ENCODE measurements at regions not wholly inside any gene's neighbourhood (a gene's known extent, or its start where the extent isn't known, plus 50 kb on each side); places are given as distances from the start of the nearest gene placed in this dataset.
"Not testable (repeated sequence)": the region's sequence is repeated elsewhere in the genome, so short reads cannot be mapped to it uniquely, and the experiment has no call there.

DNA sequence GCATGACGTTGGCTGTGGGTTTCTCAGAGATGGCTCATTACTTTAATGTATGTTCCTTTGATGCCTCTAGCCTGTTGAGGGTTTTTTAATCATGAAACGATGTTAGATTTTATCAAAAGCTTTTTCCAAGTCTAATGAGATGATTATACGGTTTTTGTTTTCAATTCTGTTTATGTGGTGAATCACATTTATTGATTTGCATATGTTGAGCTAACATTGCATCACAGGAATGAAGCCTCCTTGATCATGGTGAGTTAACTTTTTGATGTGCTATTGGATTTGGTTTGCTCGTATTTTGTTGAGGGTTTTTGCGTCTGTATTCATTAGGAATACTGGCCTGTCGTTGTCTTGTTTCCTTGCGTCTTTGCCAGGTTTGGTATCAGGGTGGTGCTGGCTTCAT, 52.3 kb upstream of the PTPN12 start:
- DNase-seq: no peak

DNA sequence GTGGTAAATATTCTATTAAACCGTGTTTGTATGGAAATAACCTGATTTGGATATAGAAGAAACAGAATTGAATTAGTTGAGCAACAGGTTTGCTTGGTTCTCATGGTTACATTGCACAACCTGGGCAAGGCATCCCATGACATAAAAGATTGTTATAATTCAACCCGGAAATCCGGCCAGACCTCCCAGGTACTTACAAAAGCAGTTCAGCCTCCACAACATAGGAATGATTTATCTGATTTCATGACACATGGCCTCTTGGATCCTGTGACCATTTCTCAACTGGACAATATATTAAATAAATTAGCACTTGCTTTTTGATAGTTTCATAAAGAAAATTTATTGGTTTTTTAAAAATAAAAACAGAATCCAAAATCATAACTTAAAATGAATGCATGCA, 55.1 kb upstream of the PTPN12 start:
- no peak for DNase-seq

DNA sequence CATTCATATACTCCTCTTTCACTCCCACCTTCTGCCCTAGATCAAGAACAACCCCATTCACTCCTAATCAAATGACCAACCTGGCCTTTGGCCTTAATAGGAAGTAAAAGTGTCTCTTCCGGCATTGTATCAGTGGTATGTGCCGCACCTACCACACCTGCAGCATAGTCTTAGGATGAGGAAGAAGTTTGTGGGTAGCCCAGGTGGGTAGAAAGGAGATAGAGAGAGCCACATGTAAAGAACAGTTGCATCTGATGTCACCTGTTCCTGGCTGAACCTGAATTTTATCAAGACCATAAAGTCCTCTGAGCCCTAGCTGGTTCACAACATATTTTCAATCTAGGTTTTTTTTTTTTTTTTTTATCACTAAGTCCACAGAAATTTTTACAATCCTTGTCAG, 55.5 kb upstream of the PTPN12 start:
- no peak for DNase-seq

DNA sequence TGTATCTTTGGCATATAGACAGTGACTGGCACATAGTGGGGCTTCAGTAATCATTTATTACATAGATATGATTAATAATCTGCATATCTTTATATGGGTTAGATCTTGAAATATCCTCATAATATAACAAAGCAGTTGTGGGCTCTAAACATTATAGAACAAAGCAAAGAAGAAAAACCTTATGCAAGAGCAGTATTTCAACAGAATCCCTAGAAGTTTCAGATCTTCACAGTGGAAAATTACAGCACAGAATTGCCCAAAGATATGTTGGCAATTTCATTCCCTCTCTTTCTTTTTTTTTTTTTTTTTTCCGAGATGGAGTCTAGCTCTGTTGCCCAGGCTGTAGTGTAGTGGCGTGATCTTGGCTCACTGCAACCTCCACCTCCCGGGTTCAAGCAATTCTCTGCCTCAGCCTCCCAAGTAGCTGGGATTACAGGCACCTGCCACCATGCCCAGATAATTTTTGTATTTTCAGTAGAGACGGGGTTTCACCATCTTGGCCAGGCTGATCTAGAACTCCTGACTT, 56.9 kb upstream of the PTPN12 start:
- not testable (repeated sequence) for DNase-seq

DNA sequence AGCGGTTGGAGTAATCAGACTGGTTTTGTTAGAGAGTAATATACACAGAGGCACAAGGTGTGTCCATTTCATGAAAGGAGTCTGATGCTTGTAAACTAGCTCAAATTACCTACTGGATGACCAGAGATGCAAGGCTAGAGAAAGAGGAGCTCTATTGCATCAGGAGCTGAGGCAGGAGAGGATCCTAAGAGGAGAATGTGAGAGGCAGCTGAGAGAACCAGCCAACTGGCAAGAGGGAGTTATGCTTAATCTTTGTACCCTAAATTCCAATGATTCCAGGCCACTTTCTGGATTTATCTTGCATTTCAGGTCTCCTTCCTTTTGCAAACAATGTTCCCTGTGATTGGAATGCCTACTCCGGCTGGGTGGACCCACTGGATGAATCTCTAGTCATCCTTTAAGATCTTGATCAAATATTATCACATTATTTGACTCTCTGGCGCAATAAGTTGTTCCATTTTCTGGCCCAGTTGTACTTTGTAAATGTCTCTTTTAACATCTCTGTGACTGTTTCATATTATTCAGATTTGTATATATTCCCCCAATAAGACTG, 57.5 kb upstream of the PTPN12 start:
- no peak for DNase-seq

DNA sequence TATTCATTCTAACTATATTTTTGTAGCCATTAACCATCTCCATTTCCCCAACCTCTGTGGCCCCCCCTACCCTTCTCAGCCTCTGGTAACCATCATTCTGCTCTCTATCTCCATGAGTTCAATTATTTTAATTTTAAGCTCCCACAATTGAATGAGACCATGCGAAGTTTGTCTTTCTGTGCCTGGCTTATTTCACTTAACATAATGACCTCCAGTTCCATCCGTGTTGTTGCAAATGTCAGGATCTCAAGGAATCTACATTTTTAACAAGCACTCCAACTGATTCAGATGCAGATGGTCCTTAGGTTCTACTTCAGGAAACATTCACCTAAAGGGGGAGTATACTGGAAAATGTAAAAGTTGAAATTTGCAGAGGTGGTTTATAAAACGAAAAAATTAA, 60.2 kb upstream of the PTPN12 start:
- DNase-seq: no peak

DNA sequence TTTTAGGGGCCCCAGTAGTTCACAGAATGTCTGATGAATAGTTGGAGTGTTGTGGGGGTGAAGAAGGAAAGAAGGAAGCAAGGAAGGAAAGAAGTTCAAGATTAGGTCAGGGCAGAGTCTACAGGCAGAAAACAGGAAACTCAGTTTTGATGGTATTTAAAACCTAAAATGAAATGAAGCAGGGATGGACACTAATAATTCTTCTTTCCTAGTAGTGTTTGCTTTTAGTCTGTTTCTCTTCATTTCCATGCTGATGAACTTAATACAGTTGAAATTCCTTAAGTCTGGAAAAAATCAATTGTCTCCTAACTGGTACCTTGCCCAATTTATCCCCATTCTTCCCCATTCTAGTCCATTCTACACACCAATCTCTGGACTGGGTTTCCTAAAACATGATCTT, 59.0 kb upstream of the GSAP start:
- DNase-seq: no peak

DNA sequence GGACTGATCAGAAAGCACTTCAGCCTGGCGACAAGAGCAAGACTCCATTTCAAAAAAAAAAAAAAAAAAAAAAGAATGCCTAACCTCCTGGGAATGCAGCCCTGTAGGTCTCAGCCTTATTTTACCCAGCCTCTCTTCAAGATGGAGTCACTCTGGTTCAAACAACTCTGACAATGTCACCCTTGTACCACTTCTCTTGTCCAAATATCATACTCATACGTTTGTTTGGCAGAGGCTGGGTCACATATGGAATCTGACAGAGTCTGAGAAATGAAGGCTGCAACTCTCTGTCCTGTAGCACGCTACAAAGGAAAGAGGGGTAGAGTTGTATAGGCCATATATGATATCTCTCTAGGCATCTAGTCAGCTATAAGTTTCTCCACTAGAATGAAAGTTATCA, 58.6 kb upstream of the GSAP start:
- DNase-seq: no peak

DNA sequence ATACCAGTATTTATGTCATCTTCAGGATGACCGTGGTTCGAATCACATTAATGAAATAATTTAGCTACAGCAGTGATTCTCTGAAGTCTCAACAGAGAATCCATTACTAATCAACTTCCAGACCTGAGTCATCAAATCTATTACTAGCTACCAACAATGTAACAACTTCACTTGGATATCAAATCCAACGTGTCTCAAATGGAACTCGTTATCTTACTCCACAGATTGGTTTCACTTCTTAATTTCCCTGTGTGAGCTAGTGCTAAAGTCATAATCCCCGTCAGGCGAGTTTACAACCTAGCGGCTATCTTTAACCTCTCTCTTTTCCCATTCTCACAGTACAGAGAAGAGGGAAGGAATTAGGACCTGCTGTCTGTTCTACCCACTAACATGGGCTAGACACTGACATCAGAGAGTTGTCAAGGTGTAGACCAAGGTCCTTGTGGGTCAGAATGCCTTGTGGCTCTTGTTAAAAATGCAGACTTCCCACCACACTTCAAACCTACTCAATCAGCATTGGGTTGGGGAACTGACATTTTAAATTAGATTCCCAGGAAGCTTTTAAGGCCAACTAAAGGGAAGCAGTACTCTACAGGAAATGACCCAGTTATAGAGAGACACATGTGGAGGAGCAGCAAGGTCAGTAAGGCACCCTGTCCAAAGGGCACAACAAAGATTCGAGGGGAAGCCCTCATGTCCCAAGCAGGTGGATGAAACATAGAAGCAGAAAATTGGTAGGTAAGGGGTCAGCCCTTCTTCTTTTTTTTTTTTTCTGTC, 57.3 kb upstream of the GSAP start:
- DNase-seq: no peak

DNA sequence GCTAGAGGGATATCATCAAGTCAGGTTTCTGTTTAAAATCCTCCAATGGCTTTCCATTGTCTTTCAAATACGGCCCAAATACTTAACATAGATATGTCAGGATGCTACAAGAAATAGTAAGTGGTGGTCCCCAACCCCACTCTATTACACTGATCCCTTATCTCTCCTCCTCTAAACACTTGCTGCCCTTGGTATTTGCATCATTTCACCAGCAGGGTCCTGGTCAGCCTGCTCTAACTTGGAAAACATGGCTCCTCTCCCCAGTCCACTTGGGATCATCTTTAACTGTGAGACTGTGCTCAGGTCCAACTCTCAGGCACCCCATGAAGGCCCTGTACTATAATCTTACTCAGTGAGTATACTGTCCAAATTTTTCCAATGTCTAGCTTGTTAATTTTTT, 53.8 kb upstream of the GSAP start:
- DNase-seq: no peak

DNA sequence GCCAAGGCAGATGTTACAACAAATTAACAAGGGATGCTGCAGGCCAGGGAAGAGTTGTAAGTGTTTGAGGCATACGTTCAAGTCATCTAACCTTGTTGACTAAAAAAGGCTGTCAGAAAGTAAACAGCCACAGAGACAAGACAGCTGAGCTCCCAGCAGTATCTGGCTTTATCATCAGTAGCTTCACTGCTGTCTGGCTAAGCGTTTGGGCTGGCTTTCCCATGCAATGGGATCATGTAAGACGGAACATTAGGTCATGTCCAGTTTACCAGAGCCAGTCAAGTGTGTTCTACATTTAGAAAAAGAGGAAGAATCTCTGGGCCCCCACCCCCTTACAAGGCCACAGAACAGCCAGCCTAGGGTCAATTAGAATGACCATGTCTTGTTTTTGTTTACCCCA, 51.3 kb upstream of the GSAP start:
- DNase-seq: peak; percentile 13

DNA sequence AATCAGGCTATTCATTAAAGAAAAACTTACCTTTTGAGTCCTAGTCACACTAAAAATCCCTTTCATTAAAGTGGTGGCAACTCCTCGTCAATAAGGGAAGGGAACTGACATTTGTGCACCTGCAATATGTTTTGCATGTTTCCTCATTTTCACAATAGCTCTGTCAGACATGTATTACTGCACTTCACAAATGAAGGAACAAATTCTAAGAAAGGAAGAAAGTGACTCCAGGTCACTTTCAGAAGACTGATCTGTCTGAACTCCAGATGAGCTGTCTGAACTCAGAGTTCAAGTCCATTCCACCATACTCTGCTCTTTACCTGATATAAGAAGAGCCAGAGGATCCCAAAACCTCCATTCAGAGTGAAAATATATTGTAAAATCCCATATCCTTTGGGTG, 50.3 kb upstream of the GSAP start:
- DNase-seq: no peak
